ENCODE measurements at regions not wholly inside any gene's neighbourhood (a gene's known extent, or its start where the extent isn't known, plus 50 kb on each side); places are given as distances from the start of the nearest gene placed in this dataset.

DNA sequence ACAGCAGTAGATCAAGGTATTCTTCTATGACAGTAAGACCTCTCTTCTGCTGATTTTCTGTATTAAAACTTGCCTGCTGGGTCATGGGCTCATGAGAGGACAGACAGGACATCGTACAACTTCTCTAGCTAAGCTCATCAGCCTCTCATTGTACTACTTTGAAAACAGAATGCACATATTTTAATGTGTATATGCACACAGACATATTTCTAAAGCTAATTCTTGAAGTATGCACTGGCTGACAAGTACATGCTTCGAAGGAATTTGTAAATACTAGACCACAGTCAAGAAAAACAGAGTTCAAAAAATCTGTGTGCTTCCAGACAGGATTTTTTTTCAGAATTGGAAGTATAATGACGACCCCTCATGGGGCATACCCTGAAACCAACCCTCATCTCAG, 81.7 kb upstream of the CD83 start:
- TF ChIP-seq POLR2AphosphoS5 (IDR thresholded peaks at IDR 0.05) (no peak), POLR2A (IDR thresholded peaks at IDR 0.05) (no peak)

All from stomach (tissue), 4 donors.